ENCODE measurements at regions not wholly inside any gene's neighbourhood (a gene's known extent, or its start where the extent isn't known, plus 50 kb on each side); places are given as distances from the start of the nearest gene placed in this dataset.

DNA sequence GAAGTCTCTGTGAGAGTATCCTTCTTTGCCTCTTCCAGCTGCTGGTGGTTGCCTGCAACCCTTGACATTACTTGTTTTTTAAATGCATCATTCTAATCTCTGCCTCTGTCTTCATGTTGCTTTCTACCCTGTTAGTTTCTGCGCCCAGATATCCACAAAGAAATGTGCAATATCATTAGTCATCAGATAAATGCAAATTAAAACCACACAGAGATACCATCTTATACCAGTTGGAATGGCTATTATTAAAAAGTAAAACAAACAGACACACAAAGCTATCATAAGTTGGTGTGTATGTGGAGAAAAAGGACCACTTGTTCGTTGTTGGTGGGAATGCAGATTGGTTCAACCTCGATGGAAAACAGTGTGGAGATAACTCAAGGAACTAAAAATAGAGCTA, 517.4 kb downstream of the FAT4 start:
- TF ChIP-seq, protein P1, sequence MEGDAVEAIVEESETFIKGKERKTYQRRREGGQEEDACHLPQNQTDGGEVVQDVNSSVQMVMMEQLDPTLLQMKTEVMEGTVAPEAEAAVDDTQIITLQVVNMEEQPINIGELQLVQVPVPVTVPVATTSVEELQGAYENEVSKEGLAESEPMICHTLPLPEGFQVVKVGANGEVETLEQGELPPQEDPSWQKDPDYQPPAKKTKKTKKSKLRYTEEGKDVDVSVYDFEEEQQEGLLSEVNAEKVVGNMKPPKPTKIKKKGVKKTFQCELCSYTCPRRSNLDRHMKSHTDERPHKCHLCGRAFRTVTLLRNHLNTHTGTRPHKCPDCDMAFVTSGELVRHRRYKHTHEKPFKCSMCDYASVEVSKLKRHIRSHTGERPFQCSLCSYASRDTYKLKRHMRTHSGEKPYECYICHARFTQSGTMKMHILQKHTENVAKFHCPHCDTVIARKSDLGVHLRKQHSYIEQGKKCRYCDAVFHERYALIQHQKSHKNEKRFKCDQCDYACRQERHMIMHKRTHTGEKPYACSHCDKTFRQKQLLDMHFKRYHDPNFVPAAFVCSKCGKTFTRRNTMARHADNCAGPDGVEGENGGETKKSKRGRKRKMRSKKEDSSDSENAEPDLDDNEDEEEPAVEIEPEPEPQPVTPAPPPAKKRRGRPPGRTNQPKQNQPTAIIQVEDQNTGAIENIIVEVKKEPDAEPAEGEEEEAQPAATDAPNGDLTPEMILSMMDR (IDR thresholded peaks at IDR 0.05), result no peak
- TF ChIP-seq POLR2A (IDR thresholded peaks at IDR 0.05) (no peak), EP300 (IDR thresholded peaks at IDR 0.05) (no peak)
